ENCODE measurements at regions not wholly inside any gene's neighbourhood (a gene's known extent, or its start where the extent isn't known, plus 50 kb on each side); places are given as distances from the start of the nearest gene placed in this dataset.

DNA sequence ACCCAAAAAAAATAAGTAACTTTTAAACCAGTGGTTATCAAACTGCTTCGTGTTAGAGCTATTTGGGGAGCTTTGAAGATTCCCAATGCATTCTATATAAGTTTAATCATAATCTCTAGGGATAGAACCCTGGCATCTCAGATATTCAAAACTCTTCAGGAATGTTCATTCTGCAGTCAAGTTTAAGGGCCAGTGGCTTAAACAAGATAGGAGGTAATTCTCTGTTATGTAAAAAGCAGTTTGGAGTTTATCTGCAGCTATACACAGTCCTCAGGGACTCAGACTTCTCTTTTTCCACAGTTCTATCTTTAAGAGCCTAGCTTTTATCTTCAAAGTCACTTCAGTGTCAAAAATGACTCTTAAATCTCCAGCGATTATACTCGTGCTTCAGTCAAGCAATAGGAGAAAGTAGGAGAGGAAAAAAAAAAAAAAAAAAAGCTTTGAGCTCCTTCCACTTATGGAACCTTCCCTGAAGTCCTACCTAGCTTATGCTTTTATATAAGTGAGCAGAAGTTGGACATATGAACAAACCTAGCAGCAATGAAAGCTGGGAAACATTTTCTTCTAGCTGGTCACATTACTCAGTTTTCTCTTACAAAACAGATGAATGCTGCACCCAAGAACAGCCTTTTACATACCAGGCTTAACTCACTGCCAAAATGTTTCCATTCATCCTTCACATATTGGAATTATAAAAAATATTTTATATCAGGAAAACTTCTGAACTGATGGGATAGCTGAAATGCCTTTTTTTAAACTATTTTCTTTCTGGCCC, 302.8 kb downstream of the FSCB start:
- ChIA-PET CTCF (no interaction called here), POLR2A (no interaction called here)
- no peak for TF ChIP-seq CTCF (IDR thresholded peaks at IDR 0.05; ENCODE audit: insufficient read depth, low read length, missing control alignments)
- no peak for DNase-seq (ENCODE audit: low read depth, low spot score)
- no peak overlapping the region for H3K4me3 ChIP-seq (ENCODE audit: low read depth, low read length)

- TF ChIP-seq CTCF (IDR thresholded peaks at IDR 0.05; ENCODE audit: insufficient read depth, low read length, missing control alignments) = no peak
- DNase-seq (ENCODE audit: low read depth, low spot score) = no peak
These were observed 326.1 kb downstream of the FSCB start for GRCh38 chr14:44180975-44181374.

DNA sequence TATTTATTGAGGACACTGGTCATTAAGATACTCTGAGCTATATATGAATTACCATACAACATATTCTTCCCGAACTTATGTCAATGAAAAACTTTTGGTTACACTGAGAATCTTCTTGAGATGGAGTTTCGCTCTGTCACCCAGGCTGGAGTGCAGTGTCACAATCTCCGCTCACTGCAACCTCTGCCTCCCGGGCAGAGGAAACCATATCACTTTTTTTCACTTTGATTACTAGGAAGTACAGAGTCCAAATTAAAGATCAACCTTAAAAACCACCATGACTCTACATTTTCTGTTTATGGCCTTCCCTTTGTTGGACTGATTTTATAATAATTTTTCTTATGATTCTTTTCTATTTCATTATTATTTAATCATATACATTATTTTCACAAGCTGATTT, 336.5 kb downstream of the FSCB start:
- POLR2A ChIA-PET = no interaction called here
- no peak overlapping the region for H3K4me3 ChIP-seq (ENCODE audit: low read depth, low read length)
- no peak for TF ChIP-seq CTCF (IDR thresholded peaks at IDR 0.05; ENCODE audit: insufficient read depth, low read length, missing control alignments)
- no peak for DNase-seq (ENCODE audit: low read depth, low spot score)
- CTCF ChIA-PET = no interaction called here

More at GRCh38 chr14:44180975-44181374, 326.1 kb downstream of the FSCB start:
- CTCF ChIA-PET = no interaction called here
- POLR2A ChIA-PET = no interaction called here
- H3K4me3 ChIP-seq (ENCODE audit: low read depth, low read length) = no peak overlapping the region

- CTCF ChIA-PET = no interaction called here
- no peak for DNase-seq (ENCODE audit: low read depth, low spot score)
These were observed 337.0 kb downstream of the FSCB start for GRCh38 chr14:44170101-44170500.

GRCh38 chr14:44168566-44168965, 338.5 kb downstream of the FSCB start:
- POLR2A ChIA-PET = no interaction called here
- TF ChIP-seq CTCF (IDR thresholded peaks at IDR 0.05; ENCODE audit: insufficient read depth, low read length, missing control alignments) = no peak
- no peak overlapping the region for H3K4me3 ChIP-seq (ENCODE audit: low read depth, low read length)
- no peak for DNase-seq (ENCODE audit: low read depth, low spot score)
- CTCF ChIA-PET = no interaction called here

More at GRCh38 chr14:44170101-44170500, 337.0 kb downstream of the FSCB start:
- POLR2A ChIA-PET = no interaction called here
- no peak for TF ChIP-seq CTCF (IDR thresholded peaks at IDR 0.05; ENCODE audit: insufficient read depth, low read length, missing control alignments)
- no peak overlapping the region for H3K4me3 ChIP-seq (ENCODE audit: low read depth, low read length)

DNA sequence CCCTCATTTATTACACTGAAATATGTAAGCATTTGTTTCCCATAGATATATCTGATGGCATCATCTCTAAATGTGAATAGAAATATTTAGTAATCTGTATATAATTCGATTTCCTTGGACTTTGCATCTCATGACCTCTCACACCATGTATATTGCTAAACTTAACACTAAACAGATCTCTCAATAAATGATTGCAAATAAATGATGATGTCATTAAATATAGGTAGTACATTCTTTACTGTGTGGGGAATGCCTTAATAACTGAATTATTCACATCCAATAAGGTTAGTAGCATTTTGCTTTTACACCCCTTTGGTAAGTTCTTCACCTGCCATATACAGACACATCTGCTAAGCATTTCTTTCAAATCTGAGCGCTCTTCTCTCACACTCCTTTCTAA, 340.5 kb downstream of the FSCB start:
- TF ChIP-seq CTCF (IDR thresholded peaks at IDR 0.05; ENCODE audit: insufficient read depth, low read length, missing control alignments) = no peak
- POLR2A ChIA-PET = no interaction called here
- H3K4me3 ChIP-seq (ENCODE audit: low read depth, low read length) = no peak overlapping the region
- CTCF ChIA-PET = no interaction called here
- DNase-seq (ENCODE audit: low read depth, low spot score) = no peak
